Activated CD4-positive, alpha-beta T cell treated with anti-CD3 and anti-CD28 coated beads, Interleukin-2, amount 10 ng/mL, durations not matched to agents 24 days and 14 days (primary cell): ENCODE measurements at regions not wholly inside any gene's neighbourhood (a gene's known extent, or its start where the extent isn't known, plus 50 kb on each side); places are given as distances from the start of the nearest gene placed in this dataset.
"Not testable (repeated sequence)": the region's sequence is repeated elsewhere in the genome, so short reads cannot be mapped to it uniquely, and the experiment has no call there.

ENCODE experiments used
- DNase-seq: peaks from one replicate; pipeline ENCODE4 v3.0.0; 2022
- H3K27ac Mint-ChIP-seq: one replicate; pipeline ENCODE4 v1.8.0; 2022; ENCODE audit warnings: mild to moderate bottlenecking, mixed read lengths
- H3K27me3 Mint-ChIP-seq: one replicate; pipeline ENCODE4 v1.8.0; 2022; ENCODE audit warnings: mixed read lengths
- H3K36me3 Mint-ChIP-seq: one replicate; pipeline ENCODE4 v1.8.0; 2022; ENCODE audit warnings: low read depth, mild to moderate bottlenecking, mixed read lengths
- H3K4me1 Mint-ChIP-seq: one replicate; pipeline ENCODE4 v1.8.0; 2021; ENCODE audit warnings: mixed read lengths
- H3K4me3 Mint-ChIP-seq: one replicate; pipeline ENCODE4 v1.8.0; 2022; ENCODE audit warnings: mild to moderate bottlenecking, moderate library complexity, mixed read lengths
- H3K9me3 Mint-ChIP-seq: one replicate; pipeline ENCODE4 v1.8.0; 2021; ENCODE audit warnings: mixed read lengths
- intact Hi-C: fragments of 100-400 bp; cut with micrococcal nuclease; formaldehyde crosslinking; loops from one replicate; pipeline ENCODE4 v1.15.1; 2023

DNA sequence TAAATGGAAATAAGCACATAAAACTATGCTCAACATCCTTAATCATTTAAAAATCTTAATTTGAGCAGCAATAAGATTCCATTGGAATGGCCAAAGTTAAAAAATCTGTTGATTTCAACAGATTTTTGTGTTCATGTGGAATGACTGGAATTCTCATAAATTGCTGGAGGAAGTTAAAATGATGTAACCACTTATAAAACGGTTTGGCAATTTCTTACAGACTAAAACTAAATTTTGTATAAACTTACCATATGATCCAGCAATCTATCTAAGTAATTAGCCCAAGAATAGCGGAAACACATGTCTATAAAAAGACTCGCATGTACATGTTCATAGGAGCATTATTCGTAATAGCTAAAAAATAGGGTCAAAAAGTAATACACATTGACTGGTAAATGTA is 1713.6 kb downstream of the SI start:
- no peak overlapping the region for H3K4me3 Mint-ChIP-seq
- H3K27ac Mint-ChIP-seq = no peak overlapping the region
- DNase-seq = no peak
- intact Hi-C loops = no loop called here
- no peaks in the 10 kb centered on the region for H3K4me1 Mint-ChIP-seq
- H3K36me3 Mint-ChIP-seq = no peaks in the 10 kb centered on the region
- H3K27me3 Mint-ChIP-seq = no peaks in the 10 kb centered on the region
- peaks cover 3% of the 10 kb centered on the region for H3K9me3 Mint-ChIP-seq

DNA sequence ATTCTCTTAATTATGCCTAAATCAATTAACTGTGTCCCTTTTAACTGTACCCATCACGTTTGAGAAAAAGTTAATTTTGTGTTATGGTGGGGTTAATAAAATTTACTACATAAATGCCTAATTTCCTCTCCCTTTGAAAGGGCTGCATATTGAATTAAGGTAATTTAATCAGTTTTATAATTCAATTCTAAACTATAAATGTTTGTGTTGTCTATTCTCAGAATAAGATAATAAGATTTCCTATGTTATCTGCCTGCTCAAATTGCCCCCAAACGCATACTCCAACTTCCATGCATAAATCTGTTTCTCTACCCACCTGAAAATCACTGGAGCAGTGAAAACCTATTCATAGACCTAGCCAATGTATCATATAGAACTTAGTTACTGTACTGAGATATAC is 1716.1 kb downstream of the SI start:
- intact Hi-C loops = no loop called here
- Mint-ChIP-seq H3K4me1 (no peaks in the 10 kb centered on the region), H3K27me3 (no peaks in the 10 kb centered on the region)

DNA sequence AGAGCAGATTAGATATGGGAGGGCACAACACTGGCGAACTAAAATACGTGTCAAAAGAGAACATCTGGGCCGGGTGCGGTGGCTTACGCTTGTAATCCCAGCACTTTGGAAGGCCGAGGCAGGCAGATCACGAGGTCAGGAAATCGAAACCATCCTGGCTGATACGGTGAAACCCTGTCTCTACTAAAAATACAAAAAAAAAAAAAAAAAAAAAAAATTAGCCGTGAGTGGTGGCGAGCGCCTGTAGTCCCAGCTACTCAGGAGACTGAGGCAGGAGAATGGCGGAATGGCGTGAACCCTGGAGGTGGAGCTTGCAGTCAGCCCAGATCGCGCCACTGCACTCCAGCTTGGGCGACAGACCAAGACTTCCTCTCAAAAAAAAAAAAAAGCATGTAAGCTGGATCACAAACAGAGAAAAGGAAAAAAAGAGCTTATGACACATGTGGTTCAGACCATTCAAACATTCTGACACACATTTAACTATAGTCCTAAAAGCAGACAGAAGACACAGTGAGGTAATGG is 1716.9 kb downstream of the SI start:
- H3K4me1 Mint-ChIP-seq, intact Hi-C loops, H3K27ac Mint-ChIP-seq, H3K4me3 Mint-ChIP-seq, H3K36me3 Mint-ChIP-seq, DNase-seq, H3K9me3 Mint-ChIP-seq, H3K27me3 Mint-ChIP-seq: not testable (repeated sequence)

More for the DNA sequence above, 1716.1 kb downstream of the SI start:
- H3K27ac Mint-ChIP-seq = no peak overlapping the region
- DNase-seq = no peak
- H3K9me3 Mint-ChIP-seq = no peaks in the 10 kb centered on the region
- H3K36me3 Mint-ChIP-seq = no peaks in the 10 kb centered on the region
- H3K4me3 Mint-ChIP-seq = no peak overlapping the region

DNA sequence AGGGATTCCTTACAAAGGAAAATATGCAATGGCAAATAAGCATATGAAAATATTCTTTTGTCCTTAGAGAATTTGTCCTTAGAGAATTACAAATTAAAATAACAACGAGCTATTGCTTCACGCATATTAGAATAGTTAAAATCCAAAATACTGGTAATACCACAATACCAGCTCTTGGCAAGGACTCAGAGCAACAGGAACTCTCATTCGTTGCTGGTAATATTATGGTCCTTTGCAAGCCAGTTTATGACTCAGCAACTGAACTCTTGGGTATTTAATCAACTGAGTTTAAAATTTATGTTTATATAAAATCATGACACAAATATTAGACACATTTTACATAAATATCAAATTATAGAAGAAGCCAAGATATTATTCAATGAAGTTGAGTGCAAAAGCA is 1730.4 kb downstream of the SI start:
- Mint-ChIP-seq H3K4me3 (no peak overlapping the region), H3K36me3 (no peaks in the 10 kb centered on the region), H3K4me1 (no peaks in the 10 kb centered on the region), H3K27ac (no peak overlapping the region), H3K9me3 (peaks cover 4% of the 10 kb centered on the region), H3K27me3 (no peaks in the 10 kb centered on the region)
- intact Hi-C loops = no loop called here
- no peak for DNase-seq

DNA sequence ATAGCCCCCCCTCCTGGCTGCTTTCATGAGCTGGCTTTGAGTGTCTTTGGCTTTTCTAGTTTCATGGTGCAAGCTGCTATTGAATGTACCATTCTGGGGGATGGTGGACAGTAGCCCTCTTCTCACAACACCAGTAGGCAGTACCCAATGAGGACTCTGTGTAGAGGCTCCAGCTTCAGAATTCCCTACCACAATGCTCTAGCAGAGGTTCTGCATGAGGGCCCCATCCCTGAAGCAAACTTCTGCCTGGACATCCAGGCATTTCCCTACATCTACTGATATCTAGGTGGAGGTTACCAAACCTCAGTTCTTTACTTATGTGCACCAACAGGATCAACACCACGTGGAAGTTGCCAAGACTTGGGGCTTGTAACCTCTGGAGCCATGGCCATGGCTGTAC is 1742.9 kb downstream of the SI start:
- Mint-ChIP-seq H3K27me3 (no peaks in the 10 kb centered on the region), H3K4me1 (no peaks in the 10 kb centered on the region), H3K4me3 (no peak overlapping the region), H3K27ac (no peak overlapping the region), H3K36me3 (no peaks in the 10 kb centered on the region), H3K9me3 (peaks cover 11% of the 10 kb centered on the region)
- intact Hi-C loops = no loop called here
- no peak for DNase-seq

DNA sequence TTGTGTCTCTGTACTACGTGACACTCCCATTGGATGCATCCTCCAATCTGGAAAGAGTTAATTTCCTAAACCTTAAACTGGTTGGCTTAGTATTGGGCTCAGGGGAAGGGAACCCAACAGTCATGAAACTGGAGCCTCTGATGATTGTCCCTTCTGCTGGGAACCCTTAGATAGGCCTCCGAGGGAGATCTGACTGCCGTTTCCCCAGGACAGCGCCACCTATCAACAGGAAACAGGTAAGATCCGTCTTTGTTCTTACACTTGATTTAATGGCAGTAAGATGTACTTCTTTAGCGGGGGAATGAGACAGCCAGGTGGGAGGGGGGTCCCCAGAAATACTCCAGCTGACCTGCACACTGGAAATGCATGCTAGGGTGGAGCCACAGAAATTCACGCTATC is 1749.6 kb downstream of the SI start:
- H3K9me3 Mint-ChIP-seq = peaks cover 4% of the 10 kb centered on the region
- no peak for DNase-seq
- no peaks in the 10 kb centered on the region for H3K4me1 Mint-ChIP-seq
- no peak overlapping the region for H3K27ac Mint-ChIP-seq
- intact Hi-C loops = no loop called here
- H3K36me3 Mint-ChIP-seq = no peaks in the 10 kb centered on the region
- no peak overlapping the region for H3K4me3 Mint-ChIP-seq
- H3K27me3 Mint-ChIP-seq = no peaks in the 10 kb centered on the region

DNA sequence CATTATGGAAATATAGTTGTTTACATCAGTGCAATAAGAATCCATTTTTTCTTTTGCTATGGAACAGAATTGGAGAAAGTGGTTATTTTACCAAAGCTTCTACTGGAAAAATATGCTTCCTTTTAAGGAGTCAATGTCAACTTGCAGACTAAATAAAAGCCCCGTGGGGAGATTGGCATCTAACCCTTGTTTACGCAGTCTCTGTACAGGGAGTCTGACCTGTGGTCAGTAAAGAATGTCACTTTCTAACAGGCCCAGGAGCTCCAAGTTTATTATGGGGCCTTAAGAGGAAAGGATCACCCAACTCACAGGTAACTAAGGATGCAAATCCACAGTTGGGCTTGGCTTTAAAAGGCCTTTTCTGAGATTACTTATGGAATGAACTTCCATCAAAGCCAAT is 1751.2 kb downstream of the SI start:
- H3K4me1 Mint-ChIP-seq = no peaks in the 10 kb centered on the region
- H3K9me3 Mint-ChIP-seq = no peaks in the 10 kb centered on the region
- no peak overlapping the region for H3K27ac Mint-ChIP-seq
- H3K4me3 Mint-ChIP-seq = no peak overlapping the region
- intact Hi-C loops = no loop called here
- DNase-seq = no peak
- no peaks in the 10 kb centered on the region for H3K27me3 Mint-ChIP-seq
- no peaks in the 10 kb centered on the region for H3K36me3 Mint-ChIP-seq

DNA sequence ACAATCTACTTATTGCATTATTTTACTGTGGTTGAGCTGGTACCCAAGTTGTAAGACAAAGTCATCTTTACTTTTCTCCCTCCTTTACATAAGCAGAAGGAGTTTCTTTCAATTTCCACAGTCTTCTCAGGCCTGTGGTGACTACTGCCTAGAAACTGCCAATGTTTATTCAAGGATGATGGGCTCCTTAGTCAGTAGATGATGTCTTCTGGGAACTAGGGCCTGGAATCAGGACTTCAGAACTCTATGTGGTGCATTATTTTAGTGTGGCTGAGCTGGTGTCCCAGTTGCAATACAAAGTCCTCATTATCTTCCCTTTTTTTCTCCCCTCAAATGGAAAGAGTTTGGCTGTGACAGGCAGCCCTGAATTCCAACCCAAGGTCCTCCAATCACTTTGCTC is 1762.5 kb downstream of the SI start:
- intact Hi-C loops = no loop called here
- Mint-ChIP-seq H3K9me3 (no peaks in the 10 kb centered on the region), H3K27ac (no peak overlapping the region), H3K4me1 (no peaks in the 10 kb centered on the region), H3K4me3 (no peak overlapping the region), H3K36me3 (no peaks in the 10 kb centered on the region), H3K27me3 (no peaks in the 10 kb centered on the region)
- DNase-seq = no peak

DNA sequence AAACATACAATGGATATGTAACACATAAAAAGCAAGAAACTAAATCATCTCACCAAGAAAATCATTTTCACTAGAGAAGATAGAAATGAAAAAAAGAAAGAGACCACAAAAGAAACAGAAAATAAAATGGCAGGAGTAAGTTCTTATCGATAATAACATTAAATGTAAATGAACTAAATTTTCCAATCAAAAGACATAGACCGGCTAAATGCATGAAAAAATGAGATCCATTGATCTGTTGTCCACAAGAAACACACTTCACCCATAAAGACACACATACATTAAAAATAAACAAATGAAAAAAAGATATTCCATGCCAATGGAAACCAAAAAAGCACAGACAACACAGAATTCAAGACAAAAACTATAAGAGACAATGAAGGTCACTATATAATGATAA is 1771.9 kb downstream of the SI start:
- Mint-ChIP-seq H3K27ac (no peak overlapping the region), H3K36me3 (no peaks in the 10 kb centered on the region), H3K27me3 (no peaks in the 10 kb centered on the region), H3K4me3 (no peak overlapping the region), H3K9me3 (peaks cover 18% of the 10 kb centered on the region), H3K4me1 (no peaks in the 10 kb centered on the region)
- intact Hi-C loops = no loop called here
- DNase-seq = no peak

DNA sequence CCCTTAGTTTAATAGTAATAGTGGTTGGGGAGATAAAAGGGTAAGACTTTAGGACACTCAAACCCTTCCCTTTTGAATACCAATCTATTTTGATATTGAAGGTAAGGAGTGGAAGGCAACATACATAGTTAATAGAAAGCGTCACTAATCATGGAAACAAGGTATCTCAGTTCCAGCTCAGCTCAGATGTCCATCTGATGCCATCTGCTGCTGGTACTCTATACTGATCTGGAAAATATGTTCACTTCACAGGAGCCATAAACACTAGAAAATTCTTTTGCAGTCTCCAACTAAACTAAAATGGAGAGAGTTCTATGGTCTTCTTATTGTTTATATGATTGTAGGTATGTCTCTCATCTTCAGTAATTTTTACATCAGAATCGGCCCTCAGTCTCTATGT is 1777.1 kb downstream of the OTOL1 start:
- Mint-ChIP-seq H3K27me3 (no peaks in the 10 kb centered on the region), H3K27ac (no peak overlapping the region), H3K9me3 (no peaks in the 10 kb centered on the region), H3K4me3 (no peak overlapping the region), H3K36me3 (no peaks in the 10 kb centered on the region), H3K4me1 (no peaks in the 10 kb centered on the region)
- intact Hi-C loops = no loop called here
- no peak for DNase-seq

DNA sequence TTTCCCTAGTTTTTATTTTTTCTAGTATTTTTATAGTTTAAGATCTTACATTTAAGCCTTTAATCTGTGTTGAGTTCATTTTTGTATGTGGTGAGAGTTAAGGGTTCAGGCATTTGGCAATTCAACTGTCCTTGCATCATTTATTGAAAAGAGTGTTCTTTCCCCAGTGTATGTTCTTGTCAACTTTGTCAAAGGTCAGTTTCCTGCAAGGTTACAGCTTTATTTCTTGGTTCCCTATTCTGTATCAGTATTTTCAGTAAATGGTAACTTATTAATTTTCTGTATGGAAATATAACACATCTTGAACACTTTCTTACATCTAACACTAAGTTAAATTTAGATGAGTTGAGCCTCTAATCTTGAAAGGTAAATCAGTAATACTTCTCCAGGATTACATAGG is 1770.1 kb downstream of the OTOL1 start:
- H3K4me3 Mint-ChIP-seq = no peak overlapping the region
- H3K27ac Mint-ChIP-seq = no peak overlapping the region
- DNase-seq = no peak
- peaks cover 10% of the 10 kb centered on the region for H3K9me3 Mint-ChIP-seq
- H3K27me3 Mint-ChIP-seq = no peaks in the 10 kb centered on the region
- intact Hi-C loops = no loop called here
- no peaks in the 10 kb centered on the region for H3K36me3 Mint-ChIP-seq
- no peaks in the 10 kb centered on the region for H3K4me1 Mint-ChIP-seq

DNA sequence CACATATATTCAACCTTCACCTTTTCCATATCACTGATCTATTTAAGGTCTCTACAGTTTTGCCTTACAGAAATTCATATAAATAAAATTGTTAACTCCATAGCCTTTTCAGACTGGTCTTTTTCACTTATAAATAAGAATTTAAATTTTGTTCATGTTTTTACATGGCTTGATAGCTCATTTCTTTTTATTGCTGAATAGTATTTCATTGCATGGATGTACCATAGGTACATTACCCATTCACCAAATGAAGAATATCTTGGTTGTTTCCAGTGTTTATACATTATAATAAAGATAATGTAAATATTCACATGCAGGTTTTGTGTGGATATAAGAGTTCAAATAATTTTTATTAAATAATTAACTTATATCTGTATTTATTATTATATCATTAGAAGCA is 1765.0 kb downstream of the OTOL1 start:
- intact Hi-C loops = no loop called here
- no peak overlapping the region for H3K27ac Mint-ChIP-seq
- DNase-seq = no peak
- no peaks in the 10 kb centered on the region for H3K36me3 Mint-ChIP-seq
- H3K4me3 Mint-ChIP-seq = no peak overlapping the region
- H3K27me3 Mint-ChIP-seq = no peaks in the 10 kb centered on the region
- H3K9me3 Mint-ChIP-seq = peaks cover 5% of the 10 kb centered on the region
- H3K4me1 Mint-ChIP-seq = no peaks in the 10 kb centered on the region

DNA sequence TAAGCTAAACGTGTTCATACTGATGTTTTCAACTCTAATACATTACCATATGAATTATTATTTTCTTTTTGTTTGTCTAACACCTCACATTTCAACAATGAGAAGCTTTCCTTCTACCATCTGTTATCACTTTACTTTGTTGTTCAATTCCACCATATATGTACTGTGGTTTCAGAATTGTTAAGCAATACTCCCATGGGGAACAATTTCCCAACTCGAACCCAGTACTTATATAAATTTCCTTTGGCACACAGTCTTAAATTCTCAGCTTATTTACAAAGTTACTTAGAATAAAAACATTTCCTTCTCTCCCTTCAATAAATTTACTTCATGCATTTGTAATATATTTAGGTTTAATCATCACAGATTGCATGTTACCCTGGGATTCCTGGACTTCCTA is 1764.4 kb downstream of the OTOL1 start:
- no peak overlapping the region for H3K4me3 Mint-ChIP-seq
- H3K27me3 Mint-ChIP-seq = no peaks in the 10 kb centered on the region
- peaks cover 5% of the 10 kb centered on the region for H3K9me3 Mint-ChIP-seq
- intact Hi-C loops = no loop called here
- no peak overlapping the region for H3K27ac Mint-ChIP-seq
- no peak for DNase-seq
- no peaks in the 10 kb centered on the region for H3K4me1 Mint-ChIP-seq
- H3K36me3 Mint-ChIP-seq = no peaks in the 10 kb centered on the region

DNA sequence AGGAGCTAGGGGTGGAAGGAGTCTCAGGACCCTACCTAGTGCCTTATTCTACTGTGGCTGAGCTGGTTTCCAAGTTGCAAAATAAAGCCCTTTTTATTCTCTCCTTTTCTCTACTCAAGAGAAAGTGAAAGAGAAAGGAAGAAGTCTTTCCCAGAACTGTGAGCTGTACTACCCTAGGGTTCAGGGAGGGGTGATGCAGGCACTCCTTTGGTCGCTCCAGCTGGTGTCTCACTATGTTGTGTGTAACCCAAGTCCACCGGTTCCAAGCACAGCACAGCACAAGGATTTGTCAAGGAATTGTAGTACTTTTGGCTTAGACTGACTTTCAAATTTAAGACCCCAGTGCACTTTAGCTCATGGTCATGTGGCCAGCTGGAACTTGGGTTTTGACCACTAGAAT is 1721.7 kb downstream of the OTOL1 start:
- no peak overlapping the region for H3K27ac Mint-ChIP-seq
- no peaks in the 10 kb centered on the region for H3K36me3 Mint-ChIP-seq
- no peak overlapping the region for H3K4me3 Mint-ChIP-seq
- no peaks in the 10 kb centered on the region for H3K4me1 Mint-ChIP-seq
- intact Hi-C loops = no loop called here
- H3K9me3 Mint-ChIP-seq = peaks cover 2% of the 10 kb centered on the region
- H3K27me3 Mint-ChIP-seq = no peaks in the 10 kb centered on the region
- peak; percentile 55 for DNase-seq

DNA sequence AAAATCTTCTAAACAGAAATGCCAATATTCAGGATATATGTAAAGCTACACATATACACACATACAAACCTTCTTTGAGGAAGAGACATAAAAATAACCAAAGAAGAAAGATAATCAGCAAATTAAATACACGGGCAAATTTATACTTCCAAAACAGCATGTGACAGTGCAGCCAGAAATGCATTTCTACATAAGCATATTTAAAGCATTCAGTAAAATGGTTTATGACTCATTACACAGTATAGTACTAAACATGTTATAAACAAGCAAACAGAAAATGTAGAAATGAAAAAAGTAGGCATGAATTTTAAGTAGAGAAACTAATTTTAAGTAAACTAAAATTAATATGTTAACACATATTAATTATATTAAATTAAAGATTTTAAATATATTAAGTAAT is 1717.2 kb downstream of the OTOL1 start:
- peaks cover 2% of the 10 kb centered on the region for H3K9me3 Mint-ChIP-seq
- no peak for DNase-seq
- H3K4me3 Mint-ChIP-seq = no peak overlapping the region
- no peaks in the 10 kb centered on the region for H3K4me1 Mint-ChIP-seq
- intact Hi-C loops = no loop called here
- H3K27ac Mint-ChIP-seq = no peak overlapping the region
- no peaks in the 10 kb centered on the region for H3K36me3 Mint-ChIP-seq
- H3K27me3 Mint-ChIP-seq = no peaks in the 10 kb centered on the region
